Thyroid gland (tissue), 4 donors: ENCODE measurements at regions not wholly inside any gene's neighbourhood (a gene's known extent, or its start where the extent isn't known, plus 50 kb on each side); places are given as distances from the start of the nearest gene placed in this dataset.

ENCODE experiments used
- DNase-seq, 2 donors: peaks; one replicate each; pipeline ENCODE4 v3.0.0-alpha.2; 2019
- H3K27ac ChIP-seq, 3 donors: fragments of 200-600 bp; sonication (generic); 1 replicate in 2 of 3; 2 replicates in 1 of 3; pipeline ENCODE4 v1.5.1; 2016 to 2019; ENCODE audit warnings: mild to moderate bottlenecking in 1 of 3, moderate library complexity in 1 of 3
- H3K27me3 ChIP-seq: fragments of 200-600 bp; sonication (generic); one replicate; pipeline ENCODE4 v1.5.1; 2019
- H3K36me3 ChIP-seq, 2 donors: fragments of 200-600 bp; sonication (generic); one replicate each; pipeline ENCODE4 v1.5.1; 2016 to 2019
- H3K4me1 ChIP-seq, 2 donors: fragments of 200-600 bp; sonication (generic); one replicate each; pipeline ENCODE4 v1.5.1; 2017 to 2019
- H3K4me3 ChIP-seq, 3 donors: fragments of 200-600 bp; sonication (generic); replicated peaks in 1 of 3; 1 replicate in 2 of 3; 2 replicates in 1 of 3; pipeline ENCODE4 v1.5.1; 2016; ENCODE audit warnings: mild to moderate bottlenecking in 1 of 3
- H3K9me3 ChIP-seq: fragments of 200-600 bp; sonication (generic); one replicate; pipeline ENCODE4 v1.5.1; 2017
- CTCF ChIP-seq, 6 experiments: fragments of 200-600 bp in 3 of 6; fragments of 450-650 bp in 3 of 6; sonication (generic) in 3 of 6; IDR thresholded peaks; one replicate each; pipeline ENCODE4 v1.5.1; 2016 to 2019; ENCODE audit warnings: antibody characterized with exemption in 6 of 6, mild to moderate bottlenecking in 2 of 6, inconsistent platforms in 1 of 6, moderate library complexity in 1 of 6
- POLR2A ChIP-seq, 2 donors: fragments of 450-650 bp; IDR thresholded peaks; one replicate each; pipeline ENCODE4 v1.6.1; 2017; ENCODE audit warnings: antibody characterized with exemption in 2 of 2, mild to moderate bottlenecking in 2 of 2, moderate library complexity in 1 of 2
- WGBS, 2 donors: methylation state at CpG; one replicate each; pipeline ENCODE4 v1.1.5; 2017; 5-methylcytosine and 5-hydroxymethylcytosine counted together
- intact Hi-C: fragments of 100-400 bp; cut with DNase I; formaldehyde crosslinking; loops from one replicate; pipeline ENCODE4 v1.15.1; 2023

- Histone ChIP-seq H3K9me3 (no peaks in the 10 kb centered on the region), H3K4me1 (peaks cover 0 to 2% of the 10 kb centered on the region in 2 donors), H3K27me3 (no peaks in the 10 kb centered on the region), H3K4me3 (no peak overlapping the region), H3K27ac (no peak overlapping the region), H3K36me3 (no peaks in the 10 kb centered on the region)
- DNase-seq = no peak
- intact Hi-C loops = no loop called here
- WGBS, 2 donors = 82 to 89% methylated on average over 2 of the region's 2 CpGs
- no peak for TF ChIP-seq POLR2A (IDR thresholded peaks at IDR 0.05)
- TF ChIP-seq CTCF (IDR thresholded peaks at IDR 0.05) = no peak
These were observed 284.7 kb downstream of the NUAK1 start for GRCh38 chr12:105854071-105854470.

DNA sequence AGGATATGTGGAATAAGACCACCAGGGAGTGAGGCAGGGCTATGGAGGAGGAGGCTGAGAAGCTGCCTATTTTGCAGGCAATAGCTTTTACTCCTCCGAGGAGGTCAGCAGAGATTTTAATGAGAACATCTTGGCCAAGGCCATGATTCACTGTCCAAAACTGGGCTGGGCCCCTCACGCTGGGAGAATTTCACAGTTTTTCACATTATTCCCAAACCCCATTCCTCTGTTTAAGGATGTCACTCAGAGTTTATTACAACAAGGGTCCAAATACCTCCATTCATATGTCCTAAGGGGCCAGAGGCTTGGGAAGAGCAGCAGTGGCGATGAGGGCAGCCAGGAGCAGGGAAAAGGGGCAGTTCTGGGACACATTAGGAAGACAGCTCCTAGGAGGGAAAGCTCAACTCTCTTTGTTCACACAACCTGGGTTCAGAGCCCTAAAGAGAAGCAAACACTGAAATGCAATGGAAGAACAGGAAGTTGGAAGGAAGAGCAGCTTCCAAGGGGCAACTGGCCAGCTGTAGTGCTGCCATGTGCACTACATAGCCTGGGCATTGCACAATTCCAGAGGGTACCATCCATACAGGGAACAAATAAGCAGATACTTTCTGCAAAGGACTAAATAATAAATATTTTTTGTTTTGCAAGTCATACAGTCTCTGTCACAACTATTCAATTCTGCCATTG lies 283.2 kb downstream of the NUAK1 start:
- peaks cover 0 to 6% of the 10 kb centered on the region in 2 donors for H3K4me1 ChIP-seq
- 83 to 91% methylated on average over 3 of the region's 3 CpGs for WGBS, 2 donors
- intact Hi-C loops = no loop called here
- no peaks in the 10 kb centered on the region for H3K36me3 ChIP-seq
- TF ChIP-seq POLR2A (IDR thresholded peaks at IDR 0.05) (no peak), CTCF (IDR thresholded peaks at IDR 0.05) (no peak)
- H3K27me3 ChIP-seq = no peaks in the 10 kb centered on the region
- H3K9me3 ChIP-seq = no peaks in the 10 kb centered on the region
- no peak overlapping the region for H3K27ac ChIP-seq
- DNase-seq = no peak
- no peak overlapping the region for H3K4me3 ChIP-seq

DNA sequence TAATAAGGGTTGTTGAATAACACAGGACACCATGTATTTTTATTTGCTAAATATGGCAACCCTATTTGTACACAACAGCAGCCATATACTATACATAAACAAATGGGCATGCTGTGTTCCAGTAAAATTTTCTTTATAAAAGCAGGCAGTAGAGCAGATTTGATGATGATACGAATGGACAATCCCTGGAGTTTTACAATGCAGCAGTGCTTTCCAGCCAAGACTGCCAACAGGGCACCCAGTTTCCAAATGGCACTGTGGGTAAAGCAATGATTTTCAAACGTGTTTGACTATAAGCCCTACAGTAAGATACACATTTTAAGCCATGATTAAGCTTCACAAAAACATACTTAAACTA lies 282.7 kb downstream of the NUAK1 start:
- peaks cover 0 to 8% of the 10 kb centered on the region in 2 donors for H3K4me1 ChIP-seq
- H3K9me3 ChIP-seq = no peaks in the 10 kb centered on the region
- intact Hi-C loops = no loop called here
- no peak for DNase-seq
- TF ChIP-seq CTCF (IDR thresholded peaks at IDR 0.05) (no peak), POLR2A (IDR thresholded peaks at IDR 0.05) (no peak)
- no peaks in the 10 kb centered on the region for H3K36me3 ChIP-seq
- H3K27ac ChIP-seq = no peak overlapping the region
- H3K27me3 ChIP-seq = no peaks in the 10 kb centered on the region
- H3K4me3 ChIP-seq = no peak overlapping the region
- 61 to 87% methylated on average over 2 of the region's 2 CpGs for whole genome bisulfite sequencing, 2 donors

DNA sequence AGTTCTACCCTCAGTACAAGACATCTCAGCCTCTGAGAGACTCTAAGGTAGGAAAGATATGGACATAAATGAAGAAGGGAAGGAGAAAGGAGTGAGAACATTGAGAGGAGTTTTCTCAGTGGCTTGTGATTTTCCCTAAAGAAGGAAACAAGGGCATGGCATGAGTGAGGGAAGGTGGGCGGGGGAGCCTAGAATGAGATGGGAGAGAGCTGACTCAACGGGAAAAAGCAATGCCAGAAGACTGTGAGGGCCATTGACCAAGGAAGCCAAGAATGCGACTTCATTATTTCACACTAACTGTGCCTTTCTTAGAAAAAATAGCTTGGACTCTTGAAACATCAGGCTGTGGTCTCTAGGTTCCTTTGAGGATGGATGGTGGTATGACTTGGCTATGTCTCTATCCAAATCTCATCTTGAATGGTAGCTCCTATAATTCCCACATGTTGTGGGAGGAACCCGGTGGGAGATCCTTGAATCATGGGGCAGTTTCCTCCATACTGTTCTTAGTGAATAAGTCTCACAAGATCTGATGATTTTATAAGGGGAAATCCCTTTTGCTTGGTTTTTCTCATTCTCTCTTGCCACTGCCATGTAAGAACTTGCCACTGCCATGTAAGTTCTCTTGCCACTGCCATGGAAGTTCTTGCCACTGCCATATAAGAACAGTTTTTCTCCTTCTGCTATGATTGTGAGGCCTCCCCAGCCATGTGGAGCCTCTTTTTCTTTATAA lies 279.6 kb downstream of the NUAK1 start:
- intact Hi-C loops = no loop called here
- 58 to 65% methylated on average over 4 of the region's 4 CpGs for whole genome bisulfite sequencing, 2 donors
- H3K36me3 ChIP-seq = no peaks in the 10 kb centered on the region
- H3K27ac ChIP-seq = no peak overlapping the region
- TF ChIP-seq POLR2A (IDR thresholded peaks at IDR 0.05) (no peak), CTCF (IDR thresholded peaks at IDR 0.05) (no peak)
- no peaks in the 10 kb centered on the region for H3K9me3 ChIP-seq
- H3K4me1 ChIP-seq = peaks cover 0 to 8% of the 10 kb centered on the region in 2 donors
- no peak for DNase-seq
- H3K27me3 ChIP-seq = no peaks in the 10 kb centered on the region
- no peak overlapping the region for H3K4me3 ChIP-seq

- no peaks in the 10 kb centered on the region for H3K27me3 ChIP-seq
- H3K4me1 ChIP-seq = peaks cover 0 to 6% of the 10 kb centered on the region in 2 donors
- H3K36me3 ChIP-seq = no peaks in the 10 kb centered on the region
- H3K9me3 ChIP-seq = no peaks in the 10 kb centered on the region
- no peak overlapping the region for H3K27ac ChIP-seq
- no peak for DNase-seq
- no peak overlapping the region for H3K4me3 ChIP-seq
- intact Hi-C loops = no loop called here
- 68 to 89% methylated on average over 3 of the region's 3 CpGs for WGBS, 2 donors
- TF ChIP-seq POLR2A (IDR thresholded peaks at IDR 0.05) (no peak), CTCF (IDR thresholded peaks at IDR 0.05) (no peak)
These were observed 278.1 kb downstream of the NUAK1 start for GRCh38 chr12:105860561-105861207.
